WTC11 (cell line): ENCODE measurements at regions not wholly inside any gene's neighbourhood (a gene's known extent, or its start where the extent isn't known, plus 50 kb on each side); places are given as distances from the start of the nearest gene placed in this dataset.

Source experiments
- CREM ChIP-seq: sonication (generic); formaldehyde crosslinking; IDR thresholded peaks from 2 replicates; pipeline ENCODE4 v1.8.1; 2022; ENCODE audit warnings: mild to moderate bottlenecking, missing genetic modification reagents, moderate library complexity
- RELA ChIP-seq: sonication (generic); formaldehyde crosslinking; IDR thresholded peaks from 2 replicates; pipeline ENCODE4 v1.8.1; 2022; ENCODE audit warnings: missing genetic modification reagents, mild to moderate bottlenecking, borderline replicate concordance
- TCF7 ChIP-seq: sonication (generic); formaldehyde crosslinking; IDR thresholded peaks from 2 replicates; pipeline ENCODE4 v1.8.0; 2022; ENCODE audit warnings: mild to moderate bottlenecking, low read depth, missing genetic modification reagents, moderate library complexity
- TF ChIP-seq, protein P1 (sequence below): sonication (generic); formaldehyde crosslinking; IDR thresholded peaks from 2 replicates; pipeline ENCODE4 v1.8.1; 2022; ENCODE audit warnings: missing genetic modification reagents, borderline replicate concordance
- TF ChIP-seq, protein P2 (sequence below): sonication (generic); formaldehyde crosslinking; IDR thresholded peaks from 2 replicates; pipeline ENCODE4 v1.8.0; 2023; ENCODE audit warnings: mild to moderate bottlenecking, missing genetic modification reagents
- TF ChIP-seq, protein P3 (sequence below): fragments of 200-600 bp; IDR thresholded peaks from 2 replicates; pipeline ENCODE4 v1.8.0; 2022; ENCODE audit warnings: antibody characterized with exemption
- TF ChIP-seq, protein P4 (sequence below): fragments of 250-450 bp; sonication (Bioruptor Pico); IDR thresholded peaks from 2 replicates; pipeline ENCODE4 v1.8.0; 2021; ENCODE audit warnings: mild to moderate bottlenecking
- TF ChIP-seq, protein P5 (sequence below): sonication (generic); formaldehyde crosslinking; IDR thresholded peaks from 2 replicates; pipeline ENCODE4 v1.8.0; 2022; ENCODE audit warnings: mild to moderate bottlenecking, missing genetic modification reagents
- TF ChIP-seq, protein P6 (sequence below): sonication (generic); formaldehyde crosslinking; IDR thresholded peaks from 2 replicates; pipeline ENCODE4 v1.8.1; 2022; ENCODE audit warnings: low read depth, missing genetic modification reagents, borderline replicate concordance

DNA sequence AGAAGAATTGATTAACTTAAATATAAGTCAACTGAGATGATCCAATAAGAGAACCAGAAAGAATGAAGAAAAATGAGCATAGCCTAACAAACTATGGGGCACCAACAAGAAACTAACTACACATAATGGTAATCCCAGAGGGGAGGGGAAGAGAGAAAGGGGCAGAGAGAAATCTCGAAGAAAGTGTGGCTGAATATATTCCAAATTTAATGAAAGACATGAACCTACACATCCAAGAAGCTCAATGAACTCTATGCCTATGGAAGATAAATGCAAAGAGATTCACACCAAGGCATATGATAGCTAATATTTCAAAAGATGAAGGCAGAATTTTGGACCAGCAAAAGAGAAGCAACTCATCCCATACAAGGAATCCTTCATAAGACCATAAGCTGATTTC, 649.2 kb downstream of the ZEB2 start:
- TF ChIP-seq TCF7 (CRISPR knock-in tag) (no peak), CREM (CRISPR knock-in tag) (no peak), RELA (no peak)
- TF ChIP-seq, protein P1, sequence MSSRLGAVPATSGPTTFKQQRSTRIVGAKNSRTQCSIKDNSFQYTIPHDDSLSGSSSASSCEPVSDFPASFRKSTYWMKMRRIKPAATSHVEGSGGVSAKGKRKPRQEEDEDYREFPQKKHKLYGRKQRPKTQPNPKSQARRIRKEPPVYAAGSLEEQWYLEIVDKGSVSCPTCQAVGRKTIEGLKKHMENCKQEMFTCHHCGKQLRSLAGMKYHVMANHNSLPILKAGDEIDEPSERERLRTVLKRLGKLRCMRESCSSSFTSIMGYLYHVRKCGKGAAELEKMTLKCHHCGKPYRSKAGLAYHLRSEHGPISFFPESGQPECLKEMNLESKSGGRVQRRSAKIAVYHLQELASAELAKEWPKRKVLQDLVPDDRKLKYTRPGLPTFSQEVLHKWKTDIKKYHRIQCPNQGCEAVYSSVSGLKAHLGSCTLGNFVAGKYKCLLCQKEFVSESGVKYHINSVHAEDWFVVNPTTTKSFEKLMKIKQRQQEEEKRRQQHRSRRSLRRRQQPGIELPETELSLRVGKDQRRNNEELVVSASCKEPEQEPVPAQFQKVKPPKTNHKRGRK = no peak
- TF ChIP-seq, protein P2, sequence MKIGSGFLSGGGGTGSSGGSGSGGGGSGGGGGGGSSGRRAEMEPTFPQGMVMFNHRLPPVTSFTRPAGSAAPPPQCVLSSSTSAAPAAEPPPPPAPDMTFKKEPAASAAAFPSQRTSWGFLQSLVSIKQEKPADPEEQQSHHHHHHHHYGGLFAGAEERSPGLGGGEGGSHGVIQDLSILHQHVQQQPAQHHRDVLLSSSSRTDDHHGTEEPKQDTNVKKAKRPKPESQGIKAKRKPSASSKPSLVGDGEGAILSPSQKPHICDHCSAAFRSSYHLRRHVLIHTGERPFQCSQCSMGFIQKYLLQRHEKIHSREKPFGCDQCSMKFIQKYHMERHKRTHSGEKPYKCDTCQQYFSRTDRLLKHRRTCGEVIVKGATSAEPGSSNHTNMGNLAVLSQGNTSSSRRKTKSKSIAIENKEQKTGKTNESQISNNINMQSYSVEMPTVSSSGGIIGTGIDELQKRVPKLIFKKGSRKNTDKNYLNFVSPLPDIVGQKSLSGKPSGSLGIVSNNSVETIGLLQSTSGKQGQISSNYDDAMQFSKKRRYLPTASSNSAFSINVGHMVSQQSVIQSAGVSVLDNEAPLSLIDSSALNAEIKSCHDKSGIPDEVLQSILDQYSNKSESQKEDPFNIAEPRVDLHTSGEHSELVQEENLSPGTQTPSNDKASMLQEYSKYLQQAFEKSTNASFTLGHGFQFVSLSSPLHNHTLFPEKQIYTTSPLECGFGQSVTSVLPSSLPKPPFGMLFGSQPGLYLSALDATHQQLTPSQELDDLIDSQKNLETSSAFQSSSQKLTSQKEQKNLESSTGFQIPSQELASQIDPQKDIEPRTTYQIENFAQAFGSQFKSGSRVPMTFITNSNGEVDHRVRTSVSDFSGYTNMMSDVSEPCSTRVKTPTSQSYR = no peak
- TF ChIP-seq, protein P3, sequence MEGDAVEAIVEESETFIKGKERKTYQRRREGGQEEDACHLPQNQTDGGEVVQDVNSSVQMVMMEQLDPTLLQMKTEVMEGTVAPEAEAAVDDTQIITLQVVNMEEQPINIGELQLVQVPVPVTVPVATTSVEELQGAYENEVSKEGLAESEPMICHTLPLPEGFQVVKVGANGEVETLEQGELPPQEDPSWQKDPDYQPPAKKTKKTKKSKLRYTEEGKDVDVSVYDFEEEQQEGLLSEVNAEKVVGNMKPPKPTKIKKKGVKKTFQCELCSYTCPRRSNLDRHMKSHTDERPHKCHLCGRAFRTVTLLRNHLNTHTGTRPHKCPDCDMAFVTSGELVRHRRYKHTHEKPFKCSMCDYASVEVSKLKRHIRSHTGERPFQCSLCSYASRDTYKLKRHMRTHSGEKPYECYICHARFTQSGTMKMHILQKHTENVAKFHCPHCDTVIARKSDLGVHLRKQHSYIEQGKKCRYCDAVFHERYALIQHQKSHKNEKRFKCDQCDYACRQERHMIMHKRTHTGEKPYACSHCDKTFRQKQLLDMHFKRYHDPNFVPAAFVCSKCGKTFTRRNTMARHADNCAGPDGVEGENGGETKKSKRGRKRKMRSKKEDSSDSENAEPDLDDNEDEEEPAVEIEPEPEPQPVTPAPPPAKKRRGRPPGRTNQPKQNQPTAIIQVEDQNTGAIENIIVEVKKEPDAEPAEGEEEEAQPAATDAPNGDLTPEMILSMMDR = no peak
- TF ChIP-seq, protein P4, sequence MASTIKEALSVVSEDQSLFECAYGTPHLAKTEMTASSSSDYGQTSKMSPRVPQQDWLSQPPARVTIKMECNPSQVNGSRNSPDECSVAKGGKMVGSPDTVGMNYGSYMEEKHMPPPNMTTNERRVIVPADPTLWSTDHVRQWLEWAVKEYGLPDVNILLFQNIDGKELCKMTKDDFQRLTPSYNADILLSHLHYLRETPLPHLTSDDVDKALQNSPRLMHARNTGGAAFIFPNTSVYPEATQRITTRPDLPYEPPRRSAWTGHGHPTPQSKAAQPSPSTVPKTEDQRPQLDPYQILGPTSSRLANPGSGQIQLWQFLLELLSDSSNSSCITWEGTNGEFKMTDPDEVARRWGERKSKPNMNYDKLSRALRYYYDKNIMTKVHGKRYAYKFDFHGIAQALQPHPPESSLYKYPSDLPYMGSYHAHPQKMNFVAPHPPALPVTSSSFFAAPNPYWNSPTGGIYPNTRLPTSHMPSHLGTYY (CRISPR knock-in tag) = no peak
- TF ChIP-seq, protein P5, sequence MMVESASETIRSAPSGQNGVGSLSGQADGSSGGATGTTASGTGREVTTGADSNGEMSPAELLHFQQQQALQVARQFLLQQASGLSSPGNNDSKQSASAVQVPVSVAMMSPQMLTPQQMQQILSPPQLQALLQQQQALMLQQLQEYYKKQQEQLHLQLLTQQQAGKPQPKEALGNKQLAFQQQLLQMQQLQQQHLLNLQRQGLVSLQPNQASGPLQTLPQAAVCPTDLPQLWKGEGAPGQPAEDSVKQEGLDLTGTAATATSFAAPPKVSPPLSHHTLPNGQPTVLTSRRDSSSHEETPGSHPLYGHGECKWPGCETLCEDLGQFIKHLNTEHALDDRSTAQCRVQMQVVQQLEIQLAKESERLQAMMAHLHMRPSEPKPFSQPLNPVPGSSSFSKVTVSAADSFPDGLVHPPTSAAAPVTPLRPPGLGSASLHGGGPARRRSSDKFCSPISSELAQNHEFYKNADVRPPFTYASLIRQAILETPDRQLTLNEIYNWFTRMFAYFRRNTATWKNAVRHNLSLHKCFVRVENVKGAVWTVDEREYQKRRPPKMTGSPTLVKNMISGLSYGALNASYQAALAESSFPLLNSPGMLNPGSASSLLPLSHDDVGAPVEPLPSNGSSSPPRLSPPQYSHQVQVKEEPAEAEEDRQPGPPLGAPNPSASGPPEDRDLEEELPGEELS = no peak
- TF ChIP-seq, protein P6, sequence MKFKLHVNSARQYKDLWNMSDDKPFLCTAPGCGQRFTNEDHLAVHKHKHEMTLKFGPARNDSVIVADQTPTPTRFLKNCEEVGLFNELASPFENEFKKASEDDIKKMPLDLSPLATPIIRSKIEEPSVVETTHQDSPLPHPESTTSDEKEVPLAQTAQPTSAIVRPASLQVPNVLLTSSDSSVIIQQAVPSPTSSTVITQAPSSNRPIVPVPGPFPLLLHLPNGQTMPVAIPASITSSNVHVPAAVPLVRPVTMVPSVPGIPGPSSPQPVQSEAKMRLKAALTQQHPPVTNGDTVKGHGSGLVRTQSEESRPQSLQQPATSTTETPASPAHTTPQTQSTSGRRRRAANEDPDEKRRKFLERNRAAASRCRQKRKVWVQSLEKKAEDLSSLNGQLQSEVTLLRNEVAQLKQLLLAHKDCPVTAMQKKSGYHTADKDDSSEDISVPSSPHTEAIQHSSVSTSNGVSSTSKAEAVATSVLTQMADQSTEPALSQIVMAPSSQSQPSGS (CRISPR knock-in tag) = no peak
